ENCODE measurements at regions not wholly inside any gene's neighbourhood (a gene's known extent, or its start where the extent isn't known, plus 50 kb on each side); places are given as distances from the start of the nearest gene placed in this dataset.

- TF ChIP-seq CTCF (IDR thresholded peaks at IDR 0.05) (no peak), POLR2A (IDR thresholded peaks at IDR 0.05) (no peak)
Measured at GRCh38 chr10:21060626-21061025, 163.5 kb upstream of the NEBL start.
